ENCODE measurements at regions not wholly inside any gene's neighbourhood (a gene's known extent, or its start where the extent isn't known, plus 50 kb on each side); places are given as distances from the start of the nearest gene placed in this dataset.

GRCh38 chr5:152144556-152144955, 219.9 kb upstream of the GLRA1 start:
- Mint-ChIP-seq H3K36me3 (no peaks in the 10 kb centered on the region), H3K4me1 (peaks cover 4% of the 10 kb centered on the region), H3K27ac (no peak overlapping the region), H3K9me3 (no peaks in the 10 kb centered on the region), H3K4me3 (no peak overlapping the region), H3K27me3 (ENCODE audit: low read depth) (no peaks in the 10 kb centered on the region)
- TF ChIP-seq CTCF (IDR thresholded peaks at IDR 0.05; ENCODE audit: unreplicated experiment) = no peak
- DNase-seq (ENCODE audit: low spot score in 2 of 2, unreplicated experiment in 2 of 2) = no peak

GRCh38 chr5:152144030-152144429, 219.4 kb upstream of the GLRA1 start:
- Mint-ChIP-seq H3K36me3 (no peaks in the 10 kb centered on the region), H3K9me3 (no peaks in the 10 kb centered on the region), H3K27me3 (ENCODE audit: low read depth) (peaks cover 2% of the 10 kb centered on the region), H3K4me1 (peaks cover 4% of the 10 kb centered on the region), H3K4me3 (no peak overlapping the region), H3K27ac (no peak overlapping the region)
- no peak for DNase-seq (ENCODE audit: low spot score in 2 of 2, unreplicated experiment in 2 of 2)
- no peak for TF ChIP-seq CTCF (IDR thresholded peaks at IDR 0.05; ENCODE audit: unreplicated experiment)

DNA sequence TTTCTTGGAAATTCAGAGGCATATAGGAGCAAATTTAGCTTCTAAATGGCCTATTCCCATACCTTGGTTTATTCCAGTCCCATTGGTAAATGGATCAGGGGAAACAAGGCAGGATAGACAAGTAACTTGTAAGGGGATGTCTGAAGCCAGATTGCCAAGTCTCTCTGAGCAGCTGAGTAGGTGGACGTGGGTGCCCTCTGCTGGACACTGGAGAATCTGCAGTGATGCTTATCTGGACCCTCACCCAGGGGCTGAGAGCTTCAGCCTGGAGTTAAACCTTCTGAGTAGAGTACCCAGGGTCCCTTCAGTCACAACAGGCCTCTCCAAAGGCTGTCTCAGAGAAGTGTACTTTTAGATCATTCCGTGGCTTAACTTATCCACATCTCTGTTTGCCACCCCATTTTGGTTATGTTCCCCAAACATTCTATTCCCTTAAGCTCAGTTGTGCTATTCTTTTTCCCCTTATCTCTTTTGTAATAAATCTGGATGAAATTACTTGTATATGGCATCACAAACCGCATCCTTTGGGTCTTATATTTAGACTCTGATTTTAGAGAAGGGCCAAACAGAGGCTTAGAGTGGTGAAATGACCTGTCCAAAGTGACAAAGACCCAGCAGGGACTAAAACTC, 218.3 kb upstream of the GLRA1 start:
- Mint-ChIP-seq H3K4me3 (no peak overlapping the region), H3K27me3 (ENCODE audit: low read depth) (peaks cover 6% of the 10 kb centered on the region), H3K36me3 (no peaks in the 10 kb centered on the region), H3K4me1 (peaks cover 4% of the 10 kb centered on the region), H3K27ac (no peak overlapping the region), H3K9me3 (no peaks in the 10 kb centered on the region)
- peak in 1 of 2 experiments; percentile 81 for DNase-seq (ENCODE audit: low spot score in 2 of 2, unreplicated experiment in 2 of 2)
- TF ChIP-seq CTCF (IDR thresholded peaks at IDR 0.05; ENCODE audit: unreplicated experiment) = peak; percentile 86

DNA sequence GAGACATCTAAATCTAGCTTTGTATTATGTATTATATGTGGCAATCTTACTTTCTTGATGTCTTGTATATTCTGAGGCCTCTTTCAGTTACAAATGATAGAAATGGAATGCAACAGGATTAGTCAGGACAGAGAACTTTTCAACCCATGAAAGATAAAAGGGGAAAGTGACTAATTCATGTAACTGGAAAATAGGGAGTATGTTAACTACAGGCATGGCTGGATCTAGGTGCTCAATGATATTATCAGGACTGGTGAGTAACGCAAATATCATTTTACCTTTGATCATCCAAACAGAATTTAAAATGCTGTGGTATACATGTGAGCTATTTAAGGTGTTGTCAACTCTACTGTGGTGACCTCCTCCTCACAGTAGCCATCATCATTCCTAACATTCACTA, 215.7 kb upstream of the GLRA1 start:
- no peak for DNase-seq (ENCODE audit: low spot score in 2 of 2, unreplicated experiment in 2 of 2)
- H3K27ac Mint-ChIP-seq = no peak overlapping the region

GRCh38 chr5:152137063-152137462, 212.4 kb upstream of the GLRA1 start:
- DNase-seq (ENCODE audit: low spot score in 2 of 2, unreplicated experiment in 2 of 2) = no peak
- Mint-ChIP-seq H3K27me3 (ENCODE audit: low read depth) (peaks cover 15% of the 10 kb centered on the region), H3K4me3 (no peak overlapping the region), H3K27ac (no peak overlapping the region), H3K4me1 (peaks cover 4% of the 10 kb centered on the region), H3K36me3 (no peaks in the 10 kb centered on the region), H3K9me3 (no peaks in the 10 kb centered on the region)
- no peak for TF ChIP-seq CTCF (IDR thresholded peaks at IDR 0.05; ENCODE audit: unreplicated experiment)

More for the DNA sequence above, 215.7 kb upstream of the GLRA1 start:
- no peak for TF ChIP-seq CTCF (IDR thresholded peaks at IDR 0.05; ENCODE audit: unreplicated experiment)
- Mint-ChIP-seq H3K4me1 (peaks cover 4% of the 10 kb centered on the region), H3K36me3 (no peaks in the 10 kb centered on the region), H3K4me3 (no peak overlapping the region), H3K27me3 (ENCODE audit: low read depth) (peaks cover 6% of the 10 kb centered on the region), H3K9me3 (no peaks in the 10 kb centered on the region)

DNA sequence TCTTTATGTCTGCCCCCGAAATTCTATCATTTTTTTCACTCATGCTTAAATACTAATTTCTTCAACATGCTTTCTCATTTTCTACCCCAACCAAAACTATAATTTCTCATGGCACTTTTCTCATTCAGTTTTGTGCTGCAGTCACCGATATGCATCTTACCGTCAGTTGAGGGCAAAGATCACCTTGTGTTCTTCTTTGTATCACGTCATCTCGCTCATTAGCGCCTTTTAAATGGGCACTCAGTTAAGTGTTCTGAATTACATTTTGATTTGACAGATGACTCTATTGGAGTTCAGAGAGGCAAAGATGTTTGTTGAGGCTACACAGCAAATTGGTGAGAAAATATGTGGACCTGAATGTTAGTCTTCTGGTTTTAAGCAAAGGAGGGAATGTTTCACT, 211.7 kb upstream of the GLRA1 start:
- Mint-ChIP-seq H3K36me3 (no peaks in the 10 kb centered on the region), H3K4me1 (peaks cover 4% of the 10 kb centered on the region), H3K4me3 (no peak overlapping the region), H3K9me3 (no peaks in the 10 kb centered on the region), H3K27me3 (ENCODE audit: low read depth) (peaks cover 16% of the 10 kb centered on the region), H3K27ac (no peak overlapping the region)
- no peak for TF ChIP-seq CTCF (IDR thresholded peaks at IDR 0.05; ENCODE audit: unreplicated experiment)
- DNase-seq (ENCODE audit: low spot score in 2 of 2, unreplicated experiment in 2 of 2) = no peak

All from mesothelial cell of epicardium (in vitro differentiated cells).